PC-9 (cell line): ENCODE measurements at regions not wholly inside any gene's neighbourhood (a gene's known extent, or its start where the extent isn't known, plus 50 kb on each side); places are given as distances from the start of the nearest gene placed in this dataset.
"Not testable (repeated sequence)": the region's sequence is repeated elsewhere in the genome, so short reads cannot be mapped to it uniquely, and the experiment has no call there.

Experiments used
- CTCF ChIP-seq: fragments of 200-600 bp; sonication (generic); conservative IDR thresholded peaks from 2 replicates; pipeline ENCODE4 v1.6.1; 2017; ENCODE audit warnings: mixed run types, antibody characterized with exemption, mild to moderate bottlenecking, moderate library complexity
- EZH2 ChIP-seq: fragments of 200-600 bp; sonication (generic); IDR thresholded peaks from 2 replicates; pipeline ENCODE4 v1.8.0; 2017; ENCODE audit warnings: antibody characterized with exemption, low read depth

- TF ChIP-seq CTCF, EZH2: not testable (repeated sequence)
Measured at GRCh38 chr2:87633287-87633963, 114.5 kb upstream of the PLGLB2 start.
